Lung (tissue), 11 donors: ENCODE measurements at regions not wholly inside any gene's neighbourhood (a gene's known extent, or its start where the extent isn't known, plus 50 kb on each side); places are given as distances from the start of the nearest gene placed in this dataset.

Experiments used
- ATAC-seq: fragments of 200-7000 bp; cut with Tn5 transposase; one replicate; pipeline ENCODE4 v1.9.1; 2020; ENCODE audit warnings: moderate number of reproducible peaks; ENCODE audit not compliant: insufficient read depth, low FRiP score
- DNase-seq, 3 donors: peaks; one replicate each; pipeline ENCODE4 v3.0.0-alpha.2; 2013 to 2017
- H3K27ac ChIP-seq, 2 donors: one replicate each; pipeline ENCODE4 v1.5.1; 2013; ENCODE audit warnings: mild to moderate bottlenecking in 2 of 2, moderate library complexity in 2 of 2, control low read depth in 1 of 2, inconsistent platforms in 1 of 2, low read depth in 1 of 2, low read length in 1 of 2
- H3K27me3 ChIP-seq, 3 donors: one replicate each; pipeline ENCODE4 v1.5.1; 2013; ENCODE audit warnings: low read length in 2 of 3; ENCODE audit not compliant: control insufficient read depth in 3 of 3, insufficient read depth in 3 of 3
- H3K36me3 ChIP-seq, 4 donors: one replicate each; pipeline ENCODE4 v1.5.1; 2013; ENCODE audit warnings: low read length in 4 of 4, mild to moderate bottlenecking in 1 of 4, moderate library complexity in 1 of 4; ENCODE audit not compliant: control insufficient read depth in 4 of 4, insufficient read depth in 4 of 4
- H3K4me1 ChIP-seq, 5 donors: one replicate each; pipeline ENCODE4 v1.5.1; 2013; ENCODE audit warnings: low read length in 5 of 5, mild to moderate bottlenecking in 2 of 5, moderate library complexity in 1 of 5; ENCODE audit not compliant: control insufficient read depth in 5 of 5, insufficient read depth in 5 of 5
- H3K4me3 ChIP-seq: one replicate; pipeline ENCODE4 v1.5.1; 2013; ENCODE audit warnings: mild to moderate bottlenecking, control low read depth, moderate library complexity
- H3K9ac ChIP-seq, 2 donors: one replicate each; pipeline ENCODE4 v1.5.1; 2013; ENCODE audit warnings: low read length in 2 of 2, control low read depth in 1 of 2; ENCODE audit not compliant: insufficient read depth in 1 of 2
- H3K9me3 ChIP-seq, 4 donors: one replicate each; pipeline ENCODE4 v1.5.1; 2013; ENCODE audit warnings: low read length in 3 of 4, mild to moderate bottlenecking in 1 of 4, moderate library complexity in 1 of 4; ENCODE audit not compliant: control insufficient read depth in 4 of 4, insufficient read depth in 3 of 4
- WGBS, 2 donors: extraction: QIAGEN DNeasy Blood & Tissue Kit; methylation state at CpG; one replicate each; pipeline ENCODE4 v1.1.7; 2013; 5-methylcytosine and 5-hydroxymethylcytosine counted together
- TF ChIP-seq, protein P1 (sequence below): IDR thresholded peaks from 2 replicates; pipeline ENCODE4 v1.5.1; 2012; ENCODE audit warnings: mild to moderate bottlenecking; ENCODE audit errors: control extremely low read depth, extremely low read depth
- donor health status: control.
- donor health status: control.
- donor health status: Bipolar disorder and iron deficiency.
- donor health status: healthy.
- donor health status: DM: yes; HTN: yes; CAD: no.

DNA sequence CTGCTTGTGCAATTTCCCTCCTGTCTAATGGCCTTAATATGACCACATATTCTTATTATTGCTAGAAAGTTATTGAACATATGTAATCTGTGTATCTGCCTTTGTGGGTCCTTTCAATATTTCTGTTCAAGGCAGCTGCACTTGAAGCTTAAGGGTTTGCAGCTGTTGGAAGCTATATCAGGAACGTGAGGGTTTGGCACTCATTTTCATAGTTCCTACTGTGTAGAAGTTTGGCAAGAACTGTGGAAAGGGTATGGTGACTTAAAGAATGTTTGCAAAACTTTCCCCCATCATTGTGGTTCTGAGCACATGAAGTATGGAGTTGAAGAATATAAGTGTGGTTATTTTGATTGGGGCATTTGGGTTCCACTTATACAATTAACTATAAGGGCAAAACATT lies 144.7 kb upstream of the SEMA3A start:
- Histone ChIP-seq H3K36me3 (no peaks in the 10 kb centered on the region), H3K27ac (no peak overlapping the region), H3K9ac (no peak overlapping the region), H3K4me1 (no peaks in the 10 kb centered on the region), H3K4me3 (no peak overlapping the region), H3K9me3 (no peaks in the 10 kb centered on the region), H3K27me3 (no peaks in the 10 kb centered on the region)
- ATAC-seq (no peak), DNase-seq (peak in 2 of 3 donors; percentile 26 to 39)
- WGBS, 2 donors: 40 to 68% methylated on average over 1 of the region's 1 CpG
- TF ChIP-seq, protein P1, sequence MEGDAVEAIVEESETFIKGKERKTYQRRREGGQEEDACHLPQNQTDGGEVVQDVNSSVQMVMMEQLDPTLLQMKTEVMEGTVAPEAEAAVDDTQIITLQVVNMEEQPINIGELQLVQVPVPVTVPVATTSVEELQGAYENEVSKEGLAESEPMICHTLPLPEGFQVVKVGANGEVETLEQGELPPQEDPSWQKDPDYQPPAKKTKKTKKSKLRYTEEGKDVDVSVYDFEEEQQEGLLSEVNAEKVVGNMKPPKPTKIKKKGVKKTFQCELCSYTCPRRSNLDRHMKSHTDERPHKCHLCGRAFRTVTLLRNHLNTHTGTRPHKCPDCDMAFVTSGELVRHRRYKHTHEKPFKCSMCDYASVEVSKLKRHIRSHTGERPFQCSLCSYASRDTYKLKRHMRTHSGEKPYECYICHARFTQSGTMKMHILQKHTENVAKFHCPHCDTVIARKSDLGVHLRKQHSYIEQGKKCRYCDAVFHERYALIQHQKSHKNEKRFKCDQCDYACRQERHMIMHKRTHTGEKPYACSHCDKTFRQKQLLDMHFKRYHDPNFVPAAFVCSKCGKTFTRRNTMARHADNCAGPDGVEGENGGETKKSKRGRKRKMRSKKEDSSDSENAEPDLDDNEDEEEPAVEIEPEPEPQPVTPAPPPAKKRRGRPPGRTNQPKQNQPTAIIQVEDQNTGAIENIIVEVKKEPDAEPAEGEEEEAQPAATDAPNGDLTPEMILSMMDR: no peak

DNA sequence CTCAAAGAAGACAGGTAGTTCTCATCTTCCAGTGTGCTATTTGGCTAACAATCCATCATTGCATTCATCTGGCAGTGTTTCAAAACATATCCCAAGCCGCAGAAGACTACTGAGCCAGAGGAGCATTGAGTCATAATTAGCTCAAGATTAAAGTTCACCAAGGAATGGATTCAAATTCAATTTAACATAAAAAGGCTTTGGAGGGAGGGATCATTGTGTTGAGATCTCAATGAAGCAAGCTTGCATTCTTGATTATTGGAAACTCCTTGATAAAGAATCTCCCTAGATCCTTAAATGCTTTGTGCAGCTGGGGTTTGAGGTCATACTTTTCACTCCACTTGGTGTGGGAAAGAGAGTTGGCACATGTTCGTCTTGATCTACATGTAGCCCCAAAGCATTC lies 142.8 kb upstream of the SEMA3A start:
- DNase-seq: no peak
- Histone ChIP-seq H3K9me3 (no peaks in the 10 kb centered on the region), H3K4me3 (no peak overlapping the region), H3K27ac (no peak overlapping the region), H3K27me3 (no peaks in the 10 kb centered on the region), H3K36me3 (no peaks in the 10 kb centered on the region), H3K4me1 (no peaks in the 10 kb centered on the region), H3K9ac (no peak overlapping the region)
- ATAC-seq: no peak
- TF ChIP-seq, protein P1: no peak
- WGBS, 2 donors: 80 to 86% methylated on average over 2 of the region's 2 CpGs

DNA sequence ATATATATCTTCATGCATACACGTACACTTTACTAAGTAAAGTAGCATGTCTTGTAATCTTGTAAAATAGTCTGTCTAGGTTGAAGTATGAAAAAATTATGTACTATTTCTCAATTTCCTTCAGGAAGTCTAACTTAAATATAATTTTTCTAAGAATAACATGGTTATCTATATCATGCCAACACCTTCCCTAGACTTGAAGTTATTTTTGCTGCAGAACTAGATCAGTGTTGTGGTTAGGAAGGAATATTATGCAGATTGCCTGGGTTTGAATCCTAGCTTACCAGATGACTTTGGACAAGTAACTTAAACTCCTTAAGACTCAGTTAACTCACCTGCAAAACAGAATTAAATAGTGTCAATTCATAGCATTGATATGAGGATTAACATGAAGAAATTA lies 142.2 kb upstream of the SEMA3A start:
- Histone ChIP-seq H3K36me3 (no peaks in the 10 kb centered on the region), H3K4me1 (peaks cover 0 to under 1% (median 0%) of the 10 kb centered on the region in 5 donors), H3K9me3 (no peaks in the 10 kb centered on the region), H3K4me3 (no peak overlapping the region), H3K9ac (no peak overlapping the region), H3K27me3 (no peaks in the 10 kb centered on the region), H3K27ac (no peak overlapping the region)
- ATAC-seq: no peak
- 68 to 78% methylated on average over 1 of the region's 1 CpG for WGBS, 2 donors
- DNase-seq: no peak
- TF ChIP-seq, protein P1: no peak

DNA sequence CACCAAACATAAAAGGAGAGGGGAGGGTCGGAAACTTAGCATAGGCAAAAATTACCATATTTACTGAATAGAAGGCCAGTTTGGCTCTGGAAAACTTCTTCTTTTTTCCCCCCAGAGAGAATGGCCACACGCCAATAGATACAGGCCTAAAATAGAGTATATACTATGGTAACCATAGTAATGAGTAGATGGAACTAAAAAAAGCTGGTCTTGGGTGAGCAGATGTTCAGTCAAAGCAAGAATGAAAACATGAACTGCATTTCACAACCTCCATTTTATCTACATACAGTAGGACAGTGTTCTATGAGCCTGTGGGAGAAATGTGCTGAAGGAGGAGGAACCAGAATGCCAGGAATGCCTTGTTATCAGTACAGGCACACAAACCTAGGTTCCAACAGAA lies 141.7 kb upstream of the SEMA3A start:
- peaks cover 0 to 5% (median 0%) of the 10 kb centered on the region in 5 donors for H3K4me1 ChIP-seq
- ATAC-seq (no peak), DNase-seq (peak in 2 of 3 donors; percentile 9 to 16)
- H3K9ac ChIP-seq: no peak overlapping the region
- H3K27me3 ChIP-seq: no peaks in the 10 kb centered on the region
- TF ChIP-seq, protein P1: no peak
- no peaks in the 10 kb centered on the region for H3K9me3 ChIP-seq
- H3K36me3 ChIP-seq: no peaks in the 10 kb centered on the region
- WGBS, 2 donors: 63 to 70% methylated on average over 2 of the region's 2 CpGs
- H3K4me3 ChIP-seq: no peak overlapping the region
- H3K27ac ChIP-seq: no peak overlapping the region
